HCT116 (cell line): ENCODE measurements at regions not wholly inside any gene's neighbourhood (a gene's known extent, or its start where the extent isn't known, plus 50 kb on each side); places are given as distances from the start of the nearest gene placed in this dataset.

Source experiments
- ATAC-seq: fragments of 200-7000 bp; cut with Tn5 transposase; 2 replicates; pipeline ENCODE4 v1.9.1; 2020; ENCODE audit warnings: mild to moderate bottlenecking, moderate library complexity
- BruUV-seq: library from RNA; stranded (reverse); fragments of 400-500 nt; replicated peaks from 2 replicates; lab custom pipeline; 2021; lab: Mats Ljungman, UMichigan
- CTCF ChIA-PET: fragments of 300-600 bp; sonication (Branson Sonifier 250); formaldehyde crosslinking; loops from one replicate; lab custom pipeline; 2021; ENCODE audit warnings: antibody characterized with exemption; lab: Charles Lee
- POLR2A ChIA-PET: fragments of 300-600, 350-600 bp; sonication (Branson Sonifier 250); formaldehyde crosslinking; loops from one replicate; lab custom pipeline; 2021; ENCODE audit warnings: antibody characterized with exemption; lab: Charles Lee
- RAD21 ChIA-PET, 2 experiments: fragments of 300-600 bp; sonication (Branson Sonifier 250); formaldehyde crosslinking; loops; one replicate each; lab custom pipeline; 2023; ENCODE audit warnings: low total read pairs in 2 of 2; ENCODE audit not compliant: uncharacterized antibody in 2 of 2, unreplicated experiment in 2 of 2, low non-redundant PET in 1 of 2; lab: Charles Lee
- DNase-seq: peaks from one replicate; pipeline ENCODE4 v3.0.0-alpha.2; 2010; ENCODE audit warnings: low read depth, low spot score
- H2AFZ ChIP-seq: fragments of 200-600 bp; shearing (Covaris generic), sonication (generic); 2 replicates; pipeline ENCODE4 v1.6.1; 2017; ENCODE audit warnings: low read depth, mixed run types, mixed read lengths, antibody characterized with exemption, low read length; ENCODE audit not compliant: poor library complexity, severe bottlenecking
- H3K27ac ChIP-seq: 2 replicates; pipeline ENCODE4 v1.5.1; 2012; ENCODE audit warnings: low read depth, low read length
- H3K27me3 ChIP-seq: fragments of 200-600 bp; sonication (generic); 2 replicates; pipeline ENCODE4 v1.6.1; 2016; ENCODE audit warnings: mixed run types, low read length, mixed read lengths; ENCODE audit not compliant: insufficient read depth
- H3K36me3 ChIP-seq, 2 experiments: fragments of 200-500 bp in 1 of 2; fragments of 200-600 bp in 1 of 2; sonication (Bioruptor generic) in 1 of 2; sonication (generic) in 1 of 2; 2 replicates each; pipeline versions ENCODE4 v1.5.1 to v1.6.1; 2014 to 2016; ENCODE audit warnings: low read length in 2 of 2, inconsistent platforms in 1 of 2, mixed read lengths in 1 of 2, mixed run types in 1 of 2; ENCODE audit not compliant: insufficient read depth in 2 of 2, control insufficient read depth in 1 of 2
- H3K4me1 ChIP-seq, 2 experiments: fragments of 200-600 bp in 1 of 2; sonication (generic) in 1 of 2; 2 replicates each; pipeline versions ENCODE4 v1.5.1 to v1.6.1; 2012 to 2017; ENCODE audit warnings: low read length in 2 of 2, inconsistent platforms in 1 of 2, mild to moderate bottlenecking in 1 of 2, mixed read lengths in 1 of 2, mixed run types in 1 of 2, moderate library complexity in 1 of 2; ENCODE audit not compliant: insufficient read depth in 2 of 2, control insufficient read depth in 1 of 2
- H3K4me2 ChIP-seq: fragments of 200-600 bp; sonication (generic); 2 replicates; pipeline ENCODE4 v1.6.1; 2017; ENCODE audit warnings: mixed run types, low read length, mixed read lengths
- H3K4me3 ChIP-seq, 2 experiments: fragments of 200-600 bp in 1 of 2; sonication (generic) in 1 of 2; replicated peaks in 1 of 2; 2 replicates each; pipeline ENCODE4 v1.5.1; 2011 to 2016; ENCODE audit warnings: low read length in 2 of 2, control low read depth in 1 of 2, low read depth in 1 of 2, mild to moderate bottlenecking in 1 of 2, mixed read lengths in 1 of 2, mixed run types in 1 of 2
- H3K79me2 ChIP-seq: fragments of 200-600 bp; sonication (generic); 2 replicates; pipeline ENCODE4 v1.6.1; 2017; ENCODE audit warnings: mild to moderate bottlenecking, mixed run types, low read length, moderate library complexity, mixed read lengths; ENCODE audit not compliant: insufficient read depth
- H3K9ac ChIP-seq: fragments of 200-600 bp; sonication (generic); 2 replicates; pipeline ENCODE4 v1.6.1; 2016; ENCODE audit warnings: low read length, mixed read lengths
- H3K9me2 ChIP-seq: fragments of 200-600 bp; sonication (generic), shearing (Covaris generic); 2 replicates; pipeline ENCODE4 v1.6.1; 2017; ENCODE audit warnings: mixed run types, mild to moderate bottlenecking, moderate library complexity; ENCODE audit not compliant: insufficient read depth
- H3K9me3 ChIP-seq, 2 experiments: fragments of 200-500 bp in 1 of 2; fragments of 200-600 bp in 1 of 2; sonication (Bioruptor generic) in 1 of 2; sonication (generic) in 1 of 2; 2 replicates each; pipeline ENCODE4 v1.6.1; 2014 to 2017; ENCODE audit warnings: low read length in 2 of 2, mixed read lengths in 2 of 2, inconsistent platforms in 1 of 2, low read depth in 1 of 2, mild to moderate bottlenecking in 1 of 2, mixed run types in 1 of 2, moderate library complexity in 1 of 2; ENCODE audit not compliant: control insufficient read depth in 1 of 2, insufficient read depth in 1 of 2
- H4K20me1 ChIP-seq: fragments of 200-600 bp; sonication (generic), shearing (Covaris generic); 2 replicates; pipeline ENCODE4 v1.6.1; 2017; ENCODE audit warnings: mixed run types, mild to moderate bottlenecking, moderate library complexity; ENCODE audit not compliant: insufficient read depth
- CBX3 ChIP-seq: IDR thresholded peaks from 2 replicates; pipeline ENCODE4 v1.6.1; 2012; ENCODE audit warnings: low read depth
- CEBPB ChIP-seq: IDR thresholded peaks from 2 replicates; pipeline ENCODE4 v1.6.1; 2012; ENCODE audit warnings: low read depth
- EGR1 ChIP-seq: IDR thresholded peaks from 2 replicates; pipeline ENCODE4 v1.6.1; 2012; ENCODE audit warnings: low read depth
- EZH2 ChIP-seq: fragments of 200-600 bp; sonication (generic); IDR thresholded peaks from 2 replicates; pipeline ENCODE4 v1.6.1; 2017; ENCODE audit warnings: antibody characterized with exemption, mixed run types
- EZH2phosphoT487 ChIP-seq: fragments of 200-600 bp; IDR thresholded peaks from 2 replicates; pipeline ENCODE4 v1.6.1; 2018; ENCODE audit warnings: antibody characterized with exemption, borderline replicate concordance
- FOSL1 ChIP-seq: IDR thresholded peaks from 2 replicates; pipeline ENCODE4 v1.6.1; 2012; ENCODE audit warnings: low read depth
- JUND ChIP-seq: IDR thresholded peaks from 2 replicates; pipeline ENCODE4 v1.6.1; 2012
- POLR2A ChIP-seq: IDR thresholded peaks from 2 replicates; pipeline ENCODE4 v1.7.0; 2011; ENCODE audit warnings: borderline replicate concordance; ENCODE audit not compliant: insufficient read depth, insufficient read length; ENCODE audit errors: extremely low read depth
- POLR2AphosphoS5 ChIP-seq: IDR thresholded peaks from 2 replicates; pipeline ENCODE4 v1.6.1; 2011; ENCODE audit warnings: mild to moderate bottlenecking, low read depth, low read length, moderate library complexity
- RAD21 ChIP-seq: IDR thresholded peaks from 2 replicates; pipeline ENCODE4 v1.6.1; 2012; ENCODE audit warnings: low read depth, mild to moderate bottlenecking
- SIN3A ChIP-seq: IDR thresholded peaks from 2 replicates; pipeline ENCODE4 v1.6.1; 2012; ENCODE audit warnings: low read depth
- SP1 ChIP-seq: IDR thresholded peaks from 2 replicates; pipeline ENCODE4 v1.6.1; 2012; ENCODE audit warnings: low read depth
- TCF7L2 ChIP-seq: IDR thresholded peaks from 2 replicates; pipeline ENCODE4 v1.7.0; 2011; ENCODE audit warnings: borderline replicate concordance, inconsistent platforms; ENCODE audit not compliant: insufficient read depth, insufficient read length; ENCODE audit errors: extremely low read depth
- YY1 ChIP-seq: IDR thresholded peaks from 2 replicates; pipeline ENCODE4 v1.6.1; 2011; ENCODE audit warnings: low read length, low read depth, moderate library complexity, mild to moderate bottlenecking; ENCODE audit not compliant: insufficient replicate concordance; ENCODE audit errors: extremely low read depth
- ZNF274 ChIP-seq: fragments of 200-500 bp; sonication (Bioruptor generic); IDR thresholded peaks from 2 replicates; pipeline ENCODE4 v1.6.1; 2014; ENCODE audit warnings: mild to moderate bottlenecking, low read depth, low read length, inconsistent platforms
- intact Hi-C: fragments of 100-400 bp; cut with micrococcal nuclease; formaldehyde crosslinking; loops from 2 replicates; pipeline ENCODE4 v1.10.0; 2022
- TF ChIP-seq, protein P1 (sequence below): IDR thresholded peaks from 2 replicates; pipeline ENCODE4 v1.6.1; 2012
- TF ChIP-seq, protein P2 (sequence below): IDR thresholded peaks from 2 replicates; pipeline ENCODE4 v1.6.1; 2012; ENCODE audit warnings: low read depth
- TF ChIP-seq, protein P3 (sequence below): IDR thresholded peaks from 2 replicates; pipeline ENCODE4 v1.6.1; 2011; ENCODE audit warnings: mild to moderate bottlenecking, low read length, moderate library complexity; ENCODE audit not compliant: insufficient replicate concordance; ENCODE audit errors: extremely low read depth

DNA sequence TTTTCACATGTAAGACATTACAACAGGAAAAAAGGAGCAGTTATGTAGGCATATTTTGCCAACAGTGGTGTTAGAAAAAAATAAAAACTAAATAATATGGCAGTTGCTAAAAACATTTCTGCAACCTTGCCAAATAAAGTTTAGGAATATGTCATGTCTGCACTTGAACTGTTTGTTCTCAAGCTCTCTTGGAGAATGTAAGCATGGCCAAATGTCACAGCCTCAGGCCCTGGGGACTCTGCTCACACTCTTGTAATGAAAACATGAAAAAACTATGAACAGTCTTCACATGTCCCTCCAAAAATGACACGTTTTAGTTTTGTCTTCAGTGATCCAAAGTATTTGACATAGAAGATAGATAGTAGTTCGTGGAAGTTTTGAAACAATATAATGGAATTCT lies 753.3 kb downstream of the LTN1 start:
- Histone ChIP-seq H4K20me1 (no peaks in the 10 kb centered on the region), H2AFZ (no peak overlapping the region), H3K27me3 (no peaks in the 10 kb centered on the region), H3K4me2 (no peak overlapping the region), H3K4me3 (no peak overlapping the region), H3K4me1 (no peaks in the 10 kb centered on the region), H3K9ac (no peak overlapping the region), H3K79me2 (no peaks in the 10 kb centered on the region), H3K27ac (no peak overlapping the region), H3K36me3 (no peaks in the 10 kb centered on the region), H3K9me3 (peaks cover 15 to 44% of the 10 kb centered on the region in 2 experiments; a peak in 3 of 4 replicates), H3K9me2 (no peaks in the 10 kb centered on the region)
- POLR2A ChIA-PET, result no interaction called here
- intact Hi-C loops, result no loop called here
- RAD21 ChIA-PET, result no interaction called here
- BruUV-seq, result no TSS peak
- CTCF ChIA-PET, result no interaction called here
- no peak for DNase-seq
- TF ChIP-seq CEBPB, result no peak
- TF ChIP-seq, protein P1, sequence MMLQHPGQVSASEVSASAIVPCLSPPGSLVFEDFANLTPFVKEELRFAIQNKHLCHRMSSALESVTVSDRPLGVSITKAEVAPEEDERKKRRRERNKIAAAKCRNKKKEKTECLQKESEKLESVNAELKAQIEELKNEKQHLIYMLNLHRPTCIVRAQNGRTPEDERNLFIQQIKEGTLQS, result no peak
- TF ChIP-seq EGR1, result no peak
- TF ChIP-seq, protein P2, sequence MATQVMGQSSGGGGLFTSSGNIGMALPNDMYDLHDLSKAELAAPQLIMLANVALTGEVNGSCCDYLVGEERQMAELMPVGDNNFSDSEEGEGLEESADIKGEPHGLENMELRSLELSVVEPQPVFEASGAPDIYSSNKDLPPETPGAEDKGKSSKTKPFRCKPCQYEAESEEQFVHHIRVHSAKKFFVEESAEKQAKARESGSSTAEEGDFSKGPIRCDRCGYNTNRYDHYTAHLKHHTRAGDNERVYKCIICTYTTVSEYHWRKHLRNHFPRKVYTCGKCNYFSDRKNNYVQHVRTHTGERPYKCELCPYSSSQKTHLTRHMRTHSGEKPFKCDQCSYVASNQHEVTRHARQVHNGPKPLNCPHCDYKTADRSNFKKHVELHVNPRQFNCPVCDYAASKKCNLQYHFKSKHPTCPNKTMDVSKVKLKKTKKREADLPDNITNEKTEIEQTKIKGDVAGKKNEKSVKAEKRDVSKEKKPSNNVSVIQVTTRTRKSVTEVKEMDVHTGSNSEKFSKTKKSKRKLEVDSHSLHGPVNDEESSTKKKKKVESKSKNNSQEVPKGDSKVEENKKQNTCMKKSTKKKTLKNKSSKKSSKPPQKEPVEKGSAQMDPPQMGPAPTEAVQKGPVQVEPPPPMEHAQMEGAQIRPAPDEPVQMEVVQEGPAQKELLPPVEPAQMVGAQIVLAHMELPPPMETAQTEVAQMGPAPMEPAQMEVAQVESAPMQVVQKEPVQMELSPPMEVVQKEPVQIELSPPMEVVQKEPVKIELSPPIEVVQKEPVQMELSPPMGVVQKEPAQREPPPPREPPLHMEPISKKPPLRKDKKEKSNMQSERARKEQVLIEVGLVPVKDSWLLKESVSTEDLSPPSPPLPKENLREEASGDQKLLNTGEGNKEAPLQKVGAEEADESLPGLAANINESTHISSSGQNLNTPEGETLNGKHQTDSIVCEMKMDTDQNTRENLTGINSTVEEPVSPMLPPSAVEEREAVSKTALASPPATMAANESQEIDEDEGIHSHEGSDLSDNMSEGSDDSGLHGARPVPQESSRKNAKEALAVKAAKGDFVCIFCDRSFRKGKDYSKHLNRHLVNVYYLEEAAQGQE, result no peak
- no peak for TF ChIP-seq YY1
- no peak for TF ChIP-seq JUND
- no peak for TF ChIP-seq SIN3A
- no peak for TF ChIP-seq POLR2AphosphoS5
- no peak for TF ChIP-seq ZNF274
- no peak for TF ChIP-seq SP1
- TF ChIP-seq POLR2A, result no peak
- no peak for TF ChIP-seq EZH2phosphoT487
- TF ChIP-seq, protein P3, sequence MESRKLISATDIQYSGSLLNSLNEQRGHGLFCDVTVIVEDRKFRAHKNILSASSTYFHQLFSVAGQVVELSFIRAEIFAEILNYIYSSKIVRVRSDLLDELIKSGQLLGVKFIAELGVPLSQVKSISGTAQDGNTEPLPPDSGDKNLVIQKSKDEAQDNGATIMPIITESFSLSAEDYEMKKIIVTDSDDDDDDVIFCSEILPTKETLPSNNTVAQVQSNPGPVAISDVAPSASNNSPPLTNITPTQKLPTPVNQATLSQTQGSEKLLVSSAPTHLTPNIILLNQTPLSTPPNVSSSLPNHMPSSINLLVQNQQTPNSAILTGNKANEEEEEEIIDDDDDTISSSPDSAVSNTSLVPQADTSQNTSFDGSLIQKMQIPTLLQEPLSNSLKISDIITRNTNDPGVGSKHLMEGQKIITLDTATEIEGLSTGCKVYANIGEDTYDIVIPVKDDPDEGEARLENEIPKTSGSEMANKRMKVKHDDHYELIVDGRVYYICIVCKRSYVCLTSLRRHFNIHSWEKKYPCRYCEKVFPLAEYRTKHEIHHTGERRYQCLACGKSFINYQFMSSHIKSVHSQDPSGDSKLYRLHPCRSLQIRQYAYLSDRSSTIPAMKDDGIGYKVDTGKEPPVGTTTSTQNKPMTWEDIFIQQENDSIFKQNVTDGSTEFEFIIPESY, result no peak
- no peak for TF ChIP-seq FOSL1
- no peak for TF ChIP-seq EZH2
- no peak for TF ChIP-seq CBX3
- no peak for TF ChIP-seq RAD21
- TF ChIP-seq TCF7L2, result no peak
- ATAC-seq, result no peak
